ENCODE measurements at regions not wholly inside any gene's neighbourhood (a gene's known extent, or its start where the extent isn't known, plus 50 kb on each side); places are given as distances from the start of the nearest gene placed in this dataset.

GRCh38 chr1:55586771-55587170 is 371.6 kb upstream of the USP24 start (continued):
- TF ChIP-seq SP1 (IDR thresholded peaks at IDR 0.05; ENCODE audit: low read depth, low read length) (no peak), ATF2 (IDR thresholded peaks at IDR 0.05; ENCODE audit: low read length) (no peak)
